Thyroid gland (tissue), 4 donors: ENCODE measurements at regions not wholly inside any gene's neighbourhood (a gene's known extent, or its start where the extent isn't known, plus 50 kb on each side); places are given as distances from the start of the nearest gene placed in this dataset.

Experiments used
- POLR2A ChIP-seq, 2 donors: fragments of 450-650 bp; IDR thresholded peaks; one replicate each; pipeline ENCODE4 v1.6.1; 2017; ENCODE audit warnings: antibody characterized with exemption in 2 of 2, mild to moderate bottlenecking in 2 of 2, moderate library complexity in 1 of 2
- TF ChIP-seq, protein P1 (sequence below), 6 experiments: fragments of 200-600 bp in 3 of 6; fragments of 450-650 bp in 3 of 6; sonication (generic) in 3 of 6; IDR thresholded peaks; one replicate each; pipeline ENCODE4 v1.5.1; 2016 to 2019; ENCODE audit warnings: antibody characterized with exemption in 6 of 6, mild to moderate bottlenecking in 2 of 6, inconsistent platforms in 1 of 6, moderate library complexity in 1 of 6

DNA sequence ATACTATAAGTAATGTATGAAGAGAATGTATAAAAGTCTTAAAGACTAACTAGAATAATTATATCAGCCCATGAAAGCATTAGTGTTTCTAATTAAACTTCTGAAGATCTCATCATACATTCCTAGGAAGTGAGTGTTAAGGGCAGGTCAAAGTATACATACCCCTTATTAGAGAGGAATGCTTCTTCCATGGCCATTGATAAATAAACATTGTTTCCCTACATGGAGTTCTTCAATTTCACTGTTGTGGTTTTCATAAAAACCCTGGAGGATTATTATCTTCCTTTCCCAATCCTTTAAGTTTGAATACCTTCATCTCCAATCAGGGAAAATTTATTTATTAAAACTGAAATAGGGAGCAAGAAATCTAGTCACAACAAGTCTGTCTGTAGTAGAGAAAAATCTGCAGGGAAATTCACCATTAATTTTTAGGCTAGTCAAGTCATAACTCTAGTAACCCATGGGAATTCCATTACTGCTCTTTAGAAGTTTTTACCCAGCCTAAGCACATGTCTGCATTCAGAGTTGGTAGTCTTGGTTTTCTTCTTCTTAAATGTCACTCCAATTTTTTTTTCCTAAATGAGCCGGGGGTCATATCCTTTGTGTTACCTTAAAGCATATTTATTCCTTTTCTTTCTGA is 147.0 kb downstream of the TNFSF18 start:
- TF ChIP-seq, protein P1, sequence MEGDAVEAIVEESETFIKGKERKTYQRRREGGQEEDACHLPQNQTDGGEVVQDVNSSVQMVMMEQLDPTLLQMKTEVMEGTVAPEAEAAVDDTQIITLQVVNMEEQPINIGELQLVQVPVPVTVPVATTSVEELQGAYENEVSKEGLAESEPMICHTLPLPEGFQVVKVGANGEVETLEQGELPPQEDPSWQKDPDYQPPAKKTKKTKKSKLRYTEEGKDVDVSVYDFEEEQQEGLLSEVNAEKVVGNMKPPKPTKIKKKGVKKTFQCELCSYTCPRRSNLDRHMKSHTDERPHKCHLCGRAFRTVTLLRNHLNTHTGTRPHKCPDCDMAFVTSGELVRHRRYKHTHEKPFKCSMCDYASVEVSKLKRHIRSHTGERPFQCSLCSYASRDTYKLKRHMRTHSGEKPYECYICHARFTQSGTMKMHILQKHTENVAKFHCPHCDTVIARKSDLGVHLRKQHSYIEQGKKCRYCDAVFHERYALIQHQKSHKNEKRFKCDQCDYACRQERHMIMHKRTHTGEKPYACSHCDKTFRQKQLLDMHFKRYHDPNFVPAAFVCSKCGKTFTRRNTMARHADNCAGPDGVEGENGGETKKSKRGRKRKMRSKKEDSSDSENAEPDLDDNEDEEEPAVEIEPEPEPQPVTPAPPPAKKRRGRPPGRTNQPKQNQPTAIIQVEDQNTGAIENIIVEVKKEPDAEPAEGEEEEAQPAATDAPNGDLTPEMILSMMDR (IDR thresholded peaks at IDR 0.05) = no peak
- TF ChIP-seq POLR2A (IDR thresholded peaks at IDR 0.05) = no peak
